Heart left ventricle (tissue), 16 donors: ENCODE measurements at regions not wholly inside any gene's neighbourhood (a gene's known extent, or its start where the extent isn't known, plus 50 kb on each side); places are given as distances from the start of the nearest gene placed in this dataset.

Experiments used
- ATAC-seq, 4 donors: fragments of 200-7000 bp; cut with Tn5 transposase; one replicate each; pipeline ENCODE4 v1.9.1; 2020 to 2022; ENCODE audit warnings: moderate library complexity in 4 of 4, mild to moderate bottlenecking in 3 of 4, moderate number of reproducible peaks in 1 of 4
- DNase-seq, 5 donors: peaks; one replicate each; pipeline ENCODE4 v3.0.0-alpha.2; 2020
- H3K27ac ChIP-seq, 12 donors: fragments of 200-600 bp; sonication (generic) in 4 of 12; one replicate each; pipeline versions ENCODE4 v1.5.0 to v1.8.0; 2016 to 2022; ENCODE audit warnings: mild to moderate bottlenecking in 2 of 12
- H3K27me3 ChIP-seq, 9 donors: fragments of 200-600 bp; sonication (generic) in 2 of 9; one replicate each; pipeline versions ENCODE4 v1.5.1 to v1.8.0; 2016 to 2022; ENCODE audit warnings: mild to moderate bottlenecking in 3 of 9
- H3K36me3 ChIP-seq, 9 donors: fragments of 200-600 bp; sonication (generic) in 2 of 9; one replicate each; pipeline versions ENCODE4 v1.5.0 to v1.8.0; 2018 to 2022; ENCODE audit warnings: mild to moderate bottlenecking in 2 of 9
- H3K4me1 ChIP-seq, 12 donors: fragments of 200-600 bp; sonication (generic) in 4 of 12; one replicate each; pipeline versions ENCODE4 v1.5.0 to v1.8.0; 2016 to 2022; ENCODE audit warnings: mild to moderate bottlenecking in 3 of 12
- H3K4me3 ChIP-seq, 12 donors: fragments of 200-600 bp; sonication (generic) in 4 of 12; one replicate each; pipeline versions ENCODE4 v1.5.0 to v1.8.0; 2017 to 2022; ENCODE audit warnings: mild to moderate bottlenecking in 9 of 12, moderate library complexity in 4 of 12
- H3K9me3 ChIP-seq, 12 donors: fragments of 200-600 bp; sonication (generic) in 4 of 12; one replicate each; pipeline versions ENCODE4 v1.5.0 to v1.8.0; 2016 to 2022; ENCODE audit warnings: mild to moderate bottlenecking in 1 of 12
- POLR2A ChIP-seq, 2 donors: fragments of 450-650 bp; IDR thresholded peaks; one replicate each; pipeline ENCODE4 v1.6.1; 2017; ENCODE audit warnings: antibody characterized with exemption in 2 of 2, mild to moderate bottlenecking in 2 of 2, moderate library complexity in 2 of 2
- WGBS, 4 donors: extraction: QIAGEN DNeasy Blood & Tissue Kit in 2 of 4; methylation state at CpG; one replicate each; pipeline versions ENCODE4 v1.1.5 to v1.1.7; 2013 to 2018; 5-methylcytosine and 5-hydroxymethylcytosine counted together
- intact Hi-C, 10 donors: fragments of 100-400 bp; cut with DNase I; formaldehyde crosslinking; loops; one replicate each; pipeline versions ENCODE4 v1.11.1 to v1.14.2; 2022
- TF ChIP-seq, protein P1 (sequence below), 12 donors: fragments of 200-600 bp; sonication (generic) in 4 of 12; IDR thresholded peaks; one replicate each; pipeline versions ENCODE4 v1.5.0 to v1.8.0; 2018 to 2022; ENCODE audit warnings: antibody characterized with exemption in 12 of 12, mild to moderate bottlenecking in 5 of 12
- donor health status: ischemic (EF 13 %, LVEDD 7.1; RV severe dilation, severe dysfunction).
- donor health status: healthy with polysubstance abuse.
- donor health status: DM: no; HTN: yes; CAD: no.
- donor health status: DM: no; HTN: no; CAD: no.
- donor health status: ischemic (EF 25% LVEDD 6.9; RV normal size, moderate dysfunction).
- donor health status: ischemic (EF 25% LVEDD 5.7; RV mildly dilated, moderate dysfunction).
- donor health status: healthy.
- donor health status: DM: yes; HTN: yes; CAD: no.
- donor health status: ischemic (EF 35%, LVEDD 5.7; RV mildly dilated, moderate dysfunction).
- donor health status: nonischemic (EF 11% LVEDD 7.7; RV severe dilation, severe dysfunction).
- donor health status: DM: yes; HTN: yes; CAD: no.
- donor health status: PGD.
- donor health status: ischemic (EF 29% LVEDD 5.4; RV normal size, mild dysfunction).
- donor health status: nonischemic (EF 23%, LVEDD 6.1; RV moderate dilation, normal function).

- TF ChIP-seq, protein P1, sequence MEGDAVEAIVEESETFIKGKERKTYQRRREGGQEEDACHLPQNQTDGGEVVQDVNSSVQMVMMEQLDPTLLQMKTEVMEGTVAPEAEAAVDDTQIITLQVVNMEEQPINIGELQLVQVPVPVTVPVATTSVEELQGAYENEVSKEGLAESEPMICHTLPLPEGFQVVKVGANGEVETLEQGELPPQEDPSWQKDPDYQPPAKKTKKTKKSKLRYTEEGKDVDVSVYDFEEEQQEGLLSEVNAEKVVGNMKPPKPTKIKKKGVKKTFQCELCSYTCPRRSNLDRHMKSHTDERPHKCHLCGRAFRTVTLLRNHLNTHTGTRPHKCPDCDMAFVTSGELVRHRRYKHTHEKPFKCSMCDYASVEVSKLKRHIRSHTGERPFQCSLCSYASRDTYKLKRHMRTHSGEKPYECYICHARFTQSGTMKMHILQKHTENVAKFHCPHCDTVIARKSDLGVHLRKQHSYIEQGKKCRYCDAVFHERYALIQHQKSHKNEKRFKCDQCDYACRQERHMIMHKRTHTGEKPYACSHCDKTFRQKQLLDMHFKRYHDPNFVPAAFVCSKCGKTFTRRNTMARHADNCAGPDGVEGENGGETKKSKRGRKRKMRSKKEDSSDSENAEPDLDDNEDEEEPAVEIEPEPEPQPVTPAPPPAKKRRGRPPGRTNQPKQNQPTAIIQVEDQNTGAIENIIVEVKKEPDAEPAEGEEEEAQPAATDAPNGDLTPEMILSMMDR (IDR thresholded peaks at IDR 0.05) = no peak
- no peak for TF ChIP-seq POLR2A (IDR thresholded peaks at IDR 0.05)
- Histone ChIP-seq H3K9me3 (peaks cover 0 to 5% (median 0%) of the 10 kb centered on the region in 12 donors), H3K4me1 (no peaks in the 10 kb centered on the region), H3K36me3 (no peaks in the 10 kb centered on the region), H3K27me3 (no peaks in the 10 kb centered on the region), H3K4me3 (no peak overlapping the region), H3K27ac (no peak overlapping the region)
- intact Hi-C loops = no loop called here
- DNase-seq (no peak), ATAC-seq (no peak)
- 70 to 88% (median 81%) methylated on average over 5 of the region's 5 CpGs for WGBS, 4 donors
Measured at GRCh38 chr1:24261977-24262376, 57.2 kb upstream of the GRHL3 start.

DNA sequence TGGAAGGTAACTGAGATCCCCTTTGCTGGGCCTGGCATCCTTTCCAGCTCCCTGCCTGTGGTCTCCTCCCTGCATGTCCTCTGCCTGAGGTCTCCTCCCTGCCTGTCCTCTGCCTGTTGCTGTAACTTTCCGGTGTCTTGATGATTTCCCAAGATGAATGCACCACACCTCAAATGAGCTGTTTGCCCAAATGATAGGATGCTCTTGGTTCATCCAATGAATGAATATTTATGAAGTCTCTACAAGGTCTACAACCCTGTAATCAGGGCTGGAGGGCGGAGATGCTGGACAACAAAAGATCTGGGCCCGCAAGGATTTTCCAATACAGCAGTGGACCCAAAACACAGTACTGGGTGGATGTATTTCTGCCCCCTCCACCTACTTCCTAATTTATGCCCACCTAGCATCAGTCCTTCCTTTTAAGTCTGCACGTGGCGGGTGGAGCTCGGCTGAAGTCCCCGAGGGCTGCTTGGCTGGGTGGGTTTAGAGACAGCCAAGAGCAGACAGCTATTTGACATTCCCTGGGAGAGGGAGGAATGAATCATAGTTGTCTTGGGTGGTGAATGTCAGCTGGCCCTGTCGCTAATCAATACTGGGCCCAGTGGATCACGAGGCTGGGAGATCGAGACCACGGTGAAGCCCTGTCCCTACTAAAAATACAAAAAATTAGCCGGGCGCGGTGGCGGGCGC is 60.3 kb upstream of the GRHL3 start:
- no peaks in the 10 kb centered on the region for H3K36me3 ChIP-seq
- intact Hi-C loops = no loop called here

GRCh38 chr1:24257373-24257772 is 61.8 kb upstream of the GRHL3 start:
- TF ChIP-seq, protein P1 (IDR thresholded peaks at IDR 0.05) = no peak
- no peak for TF ChIP-seq POLR2A (IDR thresholded peaks at IDR 0.05)
- intact Hi-C loops = no loop called here
- Histone ChIP-seq H3K27ac (no peak overlapping the region), H3K9me3 (peaks cover 0 to 5% (median 0%) of the 10 kb centered on the region in 12 donors), H3K4me1 (no peaks in the 10 kb centered on the region), H3K36me3 (no peaks in the 10 kb centered on the region), H3K4me3 (no peak overlapping the region), H3K27me3 (no peaks in the 10 kb centered on the region)
- DNase-seq (no peak), ATAC-seq (no peak)
- WGBS, 4 donors = 78 to 82% (median 80%) methylated on average over 2 of the region's 2 CpGs

More for the DNA sequence above, 60.3 kb upstream of the GRHL3 start:
- no peaks in the 10 kb centered on the region for H3K27me3 ChIP-seq
- H3K27ac ChIP-seq = no peak overlapping the region
- no peaks in the 10 kb centered on the region for H3K4me1 ChIP-seq
- ATAC-seq (no peak), DNase-seq (no peak)
- no peak for TF ChIP-seq POLR2A (IDR thresholded peaks at IDR 0.05)
- TF ChIP-seq, protein P1 (IDR thresholded peaks at IDR 0.05) = no peak
- no peak overlapping the region for H3K4me3 ChIP-seq
- WGBS, 4 donors = 89 to 93% (median 91%) methylated on average over 16 of the region's 16 CpGs
- peaks cover 0 to 5% (median 0%) of the 10 kb centered on the region in 12 donors for H3K9me3 ChIP-seq

- Histone ChIP-seq H3K4me1 (no peaks in the 10 kb centered on the region), H3K9me3 (no peaks in the 10 kb centered on the region), H3K4me3 (no peak overlapping the region), H3K27ac (no peak overlapping the region), H3K27me3 (no peaks in the 10 kb centered on the region), H3K36me3 (no peaks in the 10 kb centered on the region)
- intact Hi-C loops = no loop called here
- WGBS, 4 donors = 57 to 78% (median 71%) methylated on average over 2 of the region's 2 CpGs
- DNase-seq (no peak), ATAC-seq (no peak)
- no peak for TF ChIP-seq POLR2A (IDR thresholded peaks at IDR 0.05)
- TF ChIP-seq, protein P1 (IDR thresholded peaks at IDR 0.05) = no peak
Measured at GRCh38 chr1:24256687-24257086, 62.5 kb upstream of the GRHL3 start.
